HG03095 (cell line): ENCODE measurements at regions not wholly inside any gene's neighbourhood (a gene's known extent, or its start where the extent isn't known, plus 50 kb on each side); places are given as distances from the start of the nearest gene placed in this dataset.

Experiments used
- ATAC-seq: cut with Tn5 transposase; IDR thresholded peaks from one replicate; pipeline ENCODE4 v1.9.1; 2021; ENCODE audit warnings: moderate library complexity; ENCODE audit not compliant: unreplicated experiment

DNA sequence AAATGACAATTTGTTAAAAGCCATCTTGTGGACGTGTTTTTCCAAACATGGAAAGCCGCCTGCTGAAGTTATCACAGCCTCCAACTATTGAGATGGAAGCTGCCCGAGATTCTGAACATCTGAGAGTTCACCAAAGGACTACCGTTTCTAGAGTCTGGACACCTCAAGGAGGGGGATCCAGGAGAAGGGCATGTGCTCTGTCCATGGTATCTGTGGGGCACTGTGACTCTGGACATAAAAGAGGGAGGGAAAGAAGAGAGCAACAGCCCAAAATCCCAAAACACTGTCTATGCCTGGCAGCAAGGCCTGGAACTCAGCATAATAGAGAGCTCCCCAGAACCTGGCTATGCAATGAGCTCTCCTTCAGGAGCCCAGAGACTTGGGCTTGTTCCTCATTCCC lies 319.9 kb downstream of the EN1 start:
- no peak for ATAC-seq

DNA sequence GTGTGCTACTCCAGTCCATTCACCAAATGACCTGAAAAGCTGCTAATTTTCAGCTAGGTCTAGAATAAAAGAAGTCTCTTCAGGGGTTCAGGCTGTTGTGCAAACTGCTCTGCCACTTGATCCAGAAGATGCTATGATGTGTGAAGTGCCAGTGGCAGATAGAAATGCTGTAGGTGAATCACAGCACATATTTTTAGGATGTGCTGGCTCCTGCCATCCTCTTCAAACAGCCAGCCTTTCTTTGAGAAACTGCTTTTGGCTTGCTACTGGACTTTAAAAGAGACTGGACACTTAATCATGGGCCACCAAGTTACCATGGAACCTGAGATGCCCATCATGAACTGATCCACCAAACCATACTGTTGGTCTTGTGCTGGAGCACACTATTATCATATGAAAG lies 322.1 kb downstream of the EN1 start:
- ATAC-seq, result no peak

- ATAC-seq, result no peak
Measured at GRCh38 chr2:118524911-118525310, 322.5 kb downstream of the EN1 start.

- no peak for ATAC-seq
Measured at GRCh38 chr2:118523761-118524160, 323.7 kb downstream of the EN1 start.

- ATAC-seq, result no peak
Measured at GRCh38 chr2:118521960-118522359, 325.5 kb downstream of the EN1 start.

GRCh38 chr2:118521272-118521671 lies 326.2 kb downstream of the EN1 start:
- no peak for ATAC-seq

DNA sequence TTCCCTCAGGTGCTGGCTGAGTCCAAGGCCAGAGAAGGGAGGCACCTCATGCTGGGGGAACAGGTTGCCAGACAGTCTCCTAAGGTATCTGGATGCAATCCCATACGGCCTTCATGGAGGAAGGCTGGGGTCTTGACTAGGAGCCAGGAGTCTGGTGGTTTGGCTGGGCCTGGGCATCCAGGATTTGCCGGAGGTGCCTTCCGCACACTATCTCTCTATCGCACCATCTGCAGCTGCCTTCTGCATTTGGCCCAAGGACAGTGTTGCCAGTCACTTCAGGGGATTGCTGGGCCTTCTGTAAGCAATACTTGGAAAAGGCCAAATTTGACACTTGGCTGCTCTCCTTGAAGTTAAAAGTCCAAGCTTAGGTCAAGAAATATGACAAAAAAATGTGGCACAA lies 327.2 kb downstream of the EN1 start:
- ATAC-seq, result no peak

GRCh38 chr2:118519511-118519910 lies 327.9 kb downstream of the EN1 start:
- ATAC-seq, result no peak

DNA sequence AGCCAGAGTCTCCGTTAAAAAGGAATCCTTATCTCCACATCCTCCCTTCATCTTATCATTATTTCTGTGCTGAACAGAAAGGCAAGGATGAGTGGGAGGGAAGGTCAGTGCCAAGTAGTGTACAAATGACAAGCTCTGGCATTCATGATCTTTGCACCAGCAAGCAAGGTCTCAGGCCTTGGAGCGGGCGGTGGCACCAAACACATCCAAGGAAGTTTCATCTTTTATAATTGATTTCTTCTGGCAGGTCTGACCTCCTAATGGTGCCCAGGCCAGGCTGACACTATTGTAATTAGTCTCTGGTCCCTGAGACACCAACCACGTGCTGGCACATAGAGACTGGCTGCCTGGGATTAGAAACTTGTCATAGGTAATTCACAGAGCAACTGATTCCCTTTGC lies 336.6 kb downstream of the EN1 start:
- ATAC-seq, result no peak

DNA sequence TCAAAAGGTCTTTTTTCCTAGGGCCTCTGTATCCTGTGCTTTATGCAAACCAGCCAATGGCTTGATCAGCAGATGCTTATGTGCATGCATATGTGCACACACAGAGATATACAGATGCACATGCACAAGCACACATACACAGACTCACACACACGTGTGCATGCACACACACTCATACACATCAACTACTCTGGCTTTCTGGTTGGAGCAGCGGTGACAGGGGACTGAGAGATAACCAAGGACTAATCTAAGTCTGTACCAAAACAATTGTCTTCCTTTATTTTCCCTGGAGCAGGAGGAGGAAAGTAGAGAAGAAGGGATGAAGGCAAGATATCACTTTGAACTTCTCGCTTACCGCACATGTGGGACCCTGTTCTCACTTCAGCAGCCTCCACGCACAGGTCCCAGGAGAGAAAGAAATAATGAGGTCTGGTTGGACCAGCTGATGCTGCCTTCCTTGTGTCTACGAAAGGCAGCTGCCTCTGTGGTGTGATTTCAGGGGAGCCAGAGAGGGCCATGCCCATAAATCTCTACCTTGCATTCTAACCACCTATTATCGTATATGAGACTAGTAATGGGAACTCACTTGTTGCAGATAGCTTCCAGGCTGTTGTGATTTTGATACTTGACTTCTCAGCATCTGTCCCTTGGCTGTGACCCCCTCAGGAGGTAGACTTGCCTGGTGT lies 338.0 kb downstream of the EN1 start:
- ATAC-seq, result no peak

GRCh38 chr2:118508282-118508681 lies 339.2 kb downstream of the EN1 start:
- ATAC-seq, result no peak

DNA sequence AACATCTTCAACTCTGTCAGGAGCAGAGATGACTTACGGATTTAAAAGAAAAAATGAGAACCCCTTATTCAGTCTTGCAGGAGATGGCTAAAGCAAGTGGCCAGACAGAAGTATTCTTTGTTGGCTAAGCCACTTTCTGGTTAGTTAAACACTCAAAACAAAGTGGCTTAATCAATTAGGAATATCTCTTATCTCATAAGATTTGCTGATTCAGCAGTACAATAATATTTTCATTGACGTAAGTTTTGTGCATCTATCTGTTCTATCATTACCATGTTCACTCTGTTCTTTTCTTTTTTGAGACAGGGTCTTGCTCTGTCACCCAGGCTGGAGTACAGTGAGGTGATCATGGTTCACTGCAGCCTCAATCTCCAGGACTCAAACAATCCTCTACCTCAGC lies 342.0 kb downstream of the EN1 start:
- no peak for ATAC-seq

- ATAC-seq, result no peak
Measured at GRCh38 chr2:118502106-118502505, 345.3 kb downstream of the EN1 start.

- no peak for ATAC-seq
Measured at GRCh38 chr2:118498943-118499342, 348.5 kb downstream of the EN1 start.

DNA sequence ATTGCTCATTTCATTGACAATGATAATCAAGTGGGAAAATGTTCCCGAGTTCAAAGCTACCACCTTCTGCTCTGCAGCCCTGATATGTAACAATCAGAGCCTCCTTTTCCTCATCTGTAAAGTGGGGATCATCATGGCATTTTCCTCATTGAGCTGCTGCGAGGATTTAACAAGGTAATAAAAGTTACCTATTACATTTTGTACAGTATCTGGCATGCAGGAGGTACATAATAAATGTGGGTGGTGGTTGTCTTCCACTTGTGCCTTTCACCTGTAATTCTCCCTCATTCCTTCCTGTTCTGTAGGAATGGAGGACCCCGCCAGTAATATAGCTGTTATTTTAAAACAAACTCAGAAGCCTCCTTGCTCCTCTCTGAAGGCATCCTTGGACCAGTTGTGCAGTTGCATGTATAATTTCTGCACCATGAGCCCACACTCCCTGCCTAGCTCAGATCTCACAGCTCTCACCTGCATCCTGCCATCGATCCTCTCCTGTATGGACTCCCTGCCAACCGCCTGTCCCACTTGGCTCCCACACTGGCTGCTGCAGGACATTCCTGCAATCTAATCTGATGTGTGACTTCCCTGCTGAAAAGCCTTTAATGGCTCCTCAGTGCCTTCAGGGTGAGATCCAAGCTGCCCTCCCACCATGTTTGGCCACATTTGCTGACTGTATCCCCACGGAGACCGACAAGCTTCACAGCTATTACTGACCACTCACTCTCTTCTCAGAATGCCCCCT lies 350.4 kb downstream of the EN1 start:
- ATAC-seq, result no peak

GRCh38 chr2:118496467-118496866 lies 351.0 kb downstream of the EN1 start:
- ATAC-seq, result no peak

DNA sequence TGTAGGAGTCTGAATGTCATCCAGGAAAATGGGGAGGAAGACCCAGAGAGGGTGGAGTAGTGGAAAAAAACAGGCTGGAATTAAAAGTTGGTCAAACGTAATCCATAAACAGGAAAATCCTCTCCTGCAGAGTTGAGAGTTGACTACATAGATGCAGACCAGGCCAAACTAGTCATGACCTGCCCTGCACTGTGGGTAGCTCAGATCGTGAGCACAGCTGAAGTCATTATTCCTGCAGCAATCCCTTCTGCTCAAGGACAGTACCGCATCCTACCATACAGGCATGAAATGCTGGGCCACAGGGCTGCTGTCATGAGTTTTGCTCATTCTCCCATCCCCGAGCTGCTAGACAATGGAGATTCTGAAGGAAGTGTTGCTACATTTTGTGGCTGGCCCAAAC lies 352.2 kb downstream of the EN1 start:
- ATAC-seq, result no peak

DNA sequence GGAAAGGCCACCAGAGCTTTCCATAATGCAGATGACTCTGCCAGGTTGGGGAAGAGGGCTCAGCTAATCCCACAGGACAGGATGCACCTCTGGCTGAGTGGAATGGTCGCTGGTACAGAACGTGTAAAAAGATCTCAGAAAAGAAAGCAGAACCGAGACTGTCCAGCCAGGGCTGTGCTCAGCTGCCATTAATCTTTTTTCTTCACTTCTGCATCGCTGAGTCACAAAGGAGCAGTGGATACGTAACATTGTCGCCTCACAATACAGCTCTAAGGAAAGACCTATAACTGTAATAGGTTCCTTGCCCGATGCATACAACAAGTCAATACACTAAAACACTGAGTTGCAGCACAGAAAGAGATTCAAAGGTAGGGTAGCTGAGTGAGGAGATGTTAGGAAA lies 354.2 kb downstream of the EN1 start:
- ATAC-seq, result no peak

- ATAC-seq, result no peak
Measured at GRCh38 chr2:118492335-118492734, 355.1 kb downstream of the EN1 start.

DNA sequence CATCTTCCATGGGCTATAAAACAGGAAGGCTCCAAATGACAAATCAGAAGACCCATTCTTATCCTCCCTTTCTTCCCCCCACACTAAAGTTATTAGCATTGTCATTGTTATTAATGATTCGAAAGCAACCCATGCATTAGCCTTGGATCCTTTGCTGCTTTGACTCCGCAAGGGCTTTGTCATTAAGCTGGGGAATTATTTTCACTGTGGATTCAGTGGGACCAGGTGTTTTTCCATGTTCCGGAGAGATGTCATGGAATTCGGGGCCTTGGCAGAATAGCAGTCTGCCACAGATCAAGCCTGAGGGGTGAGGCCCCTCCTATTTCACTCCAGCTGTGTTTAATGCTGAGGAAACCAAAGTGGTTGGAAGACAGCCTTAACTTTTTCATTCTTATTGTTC lies 357.1 kb downstream of the EN1 start:
- ATAC-seq, result no peak

DNA sequence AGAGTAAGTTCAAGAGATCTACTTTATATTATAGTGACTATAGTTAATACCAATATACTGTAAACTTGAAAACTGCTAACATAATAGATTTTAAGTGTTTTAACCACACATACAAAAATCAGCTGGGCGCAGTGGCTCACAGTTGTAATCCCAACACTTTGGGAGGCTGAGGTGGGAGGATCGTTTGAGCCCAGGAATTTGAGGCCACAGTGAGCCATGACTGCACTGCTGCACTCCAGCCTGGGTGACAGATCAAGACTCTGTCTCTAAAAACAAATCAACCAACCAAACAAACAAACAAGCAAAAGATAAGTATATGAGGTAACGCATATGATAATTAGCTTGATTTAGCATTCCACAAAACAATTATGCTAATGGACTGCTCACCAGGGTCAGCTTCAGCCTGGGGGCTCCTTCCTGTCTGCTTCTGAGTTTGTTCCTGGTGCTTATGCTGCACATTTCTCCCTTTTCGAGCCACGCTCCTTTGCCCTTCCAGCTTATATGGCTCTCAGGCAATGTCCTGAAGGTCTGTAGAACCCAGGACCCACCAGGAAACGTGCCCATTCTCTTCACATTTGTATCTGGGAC lies 357.6 kb downstream of the EN1 start:
- ATAC-seq, result no peak

GRCh38 chr2:118481299-118481698 lies 366.1 kb downstream of the EN1 start:
- no peak for ATAC-seq
